CD14-positive monocyte (primary cell): ENCODE measurements at regions not wholly inside any gene's neighbourhood (a gene's known extent, or its start where the extent isn't known, plus 50 kb on each side); places are given as distances from the start of the nearest gene placed in this dataset.

ENCODE experiments used
- DNase-seq, 3 donors: peaks; one replicate each; pipeline ENCODE4 v3.0.0-alpha.2; 2011 to 2022
- H2AFZ ChIP-seq: 2 replicates; pipeline ENCODE4 v1.6.0; 2012; ENCODE audit warnings: mild to moderate bottlenecking, low read depth, low read length, inconsistent platforms; ENCODE audit not compliant: insufficient read depth, poor library complexity, severe bottlenecking
- H3K27ac ChIP-seq, 2 donors: 1 replicate in 1 of 2; 2 replicates in 1 of 2; pipeline ENCODE4 v1.5.1; 2012 to 2013; ENCODE audit warnings: low read length in 2 of 2, control low read depth in 1 of 2, inconsistent platforms in 1 of 2, low read depth in 1 of 2, mild to moderate bottlenecking in 1 of 2
- H3K27me3 ChIP-seq, 2 donors: one replicate each; pipeline versions ENCODE4 v1.6.0 to v1.6.1; 2011 to 2013; ENCODE audit warnings: low read length in 2 of 2; ENCODE audit not compliant: control insufficient read depth in 2 of 2, insufficient read depth in 2 of 2
- H3K36me3 ChIP-seq, 2 donors: replicated peaks in 1 of 2; 1 replicate in 1 of 2; 2 replicates in 1 of 2; pipeline versions ENCODE4 v1.5.1 to v1.6.1; 2012 to 2013; ENCODE audit warnings: low read length in 2 of 2, control low read depth in 1 of 2, inconsistent platforms in 1 of 2, mild to moderate bottlenecking in 1 of 2; ENCODE audit not compliant: insufficient read depth in 2 of 2, control insufficient read depth in 1 of 2
- H3K4me1 ChIP-seq, 2 donors: 1 replicate in 1 of 2; 2 replicates in 1 of 2; pipeline versions ENCODE4 v1.5.1 to v1.6.1; 2012 to 2013; ENCODE audit warnings: low read length in 2 of 2, control low read depth in 1 of 2, inconsistent platforms in 1 of 2, mild to moderate bottlenecking in 1 of 2, moderate library complexity in 1 of 2; ENCODE audit not compliant: insufficient read depth in 2 of 2, control insufficient read depth in 1 of 2
- H3K4me2 ChIP-seq: replicated peaks from 2 replicates; pipeline ENCODE3; 2012; ENCODE audit warnings: low read length, moderate library complexity, mild to moderate bottlenecking; ENCODE audit not compliant: poor library complexity, severe bottlenecking; ENCODE audit errors: extremely low read depth
- H3K4me3 ChIP-seq, 3 experiments: fragments of 200-600 bp in 1 of 3; sonication (generic) in 1 of 3; replicated peaks in 1 of 3; 1 replicate in 2 of 3; 2 replicates in 1 of 3; pipeline ENCODE4 v1.5.1; 2011 to 2013; ENCODE audit warnings: low read length in 3 of 3, mild to moderate bottlenecking in 3 of 3, control low read depth in 2 of 3, low read depth in 2 of 3, inconsistent platforms in 1 of 3, moderate library complexity in 1 of 3
- H3K79me2 ChIP-seq: 2 replicates; pipeline ENCODE4 v1.6.0; 2012; ENCODE audit warnings: mild to moderate bottlenecking, control low read depth, inconsistent platforms, low read length, moderate library complexity; ENCODE audit not compliant: insufficient read depth
- H3K9ac ChIP-seq: 2 replicates; pipeline ENCODE4 v1.6.0; 2017; ENCODE audit warnings: low read length, mild to moderate bottlenecking; ENCODE audit not compliant: insufficient read depth, poor library complexity, severe bottlenecking
- H3K9me3 ChIP-seq, 2 donors: replicated peaks in 1 of 2; 1 replicate in 1 of 2; 2 replicates in 1 of 2; pipeline versions ENCODE4 v1.5.1 to v1.6.1; 2012 to 2013; ENCODE audit warnings: low read length in 2 of 2, control low read depth in 1 of 2; ENCODE audit not compliant: control insufficient read depth in 1 of 2, insufficient read depth in 1 of 2
- H4K20me1 ChIP-seq: 2 replicates; pipeline ENCODE4 v1.6.0; 2012; ENCODE audit warnings: mild to moderate bottlenecking, low read length, control low read depth, moderate library complexity; ENCODE audit not compliant: insufficient read depth
- H3K27ac Mint-ChIP-seq, 7 donors: one replicate each; pipeline ENCODE4 v1.8.0; 2020; ENCODE audit warnings: mild to moderate bottlenecking in 7 of 7, mixed read lengths in 7 of 7, moderate library complexity in 6 of 7, inconsistent platforms in 2 of 7
- H3K27me3 Mint-ChIP-seq, 3 donors: one replicate each; pipeline ENCODE4 v1.8.0; 2021 to 2022; ENCODE audit warnings: low read depth in 3 of 3, mild to moderate bottlenecking in 3 of 3, mixed read lengths in 3 of 3, moderate library complexity in 3 of 3, inconsistent platforms in 1 of 3
- H3K36me3 Mint-ChIP-seq, 2 donors: one replicate each; pipeline ENCODE4 v1.8.0; 2020; ENCODE audit warnings: mixed read lengths in 2 of 2, inconsistent platforms in 1 of 2, mild to moderate bottlenecking in 1 of 2
- H3K4me1 Mint-ChIP-seq: one replicate; pipeline ENCODE4 v1.8.0; 2020; ENCODE audit warnings: mild to moderate bottlenecking, mixed read lengths
- H3K4me3 Mint-ChIP-seq, 2 donors: one replicate each; pipeline ENCODE4 v1.8.0; 2020; ENCODE audit warnings: mild to moderate bottlenecking in 2 of 2, mixed read lengths in 2 of 2, moderate library complexity in 1 of 2
- H3K9me3 Mint-ChIP-seq, 7 donors: one replicate each; pipeline ENCODE4 v1.8.0; 2020 to 2022; ENCODE audit warnings: mixed read lengths in 7 of 7, mild to moderate bottlenecking in 6 of 7, moderate library complexity in 6 of 7, inconsistent platforms in 2 of 7
- WGBS: methylation state at CpG from one replicate; pipeline ENCODE4 v1.1.5; 2013; ENCODE audit warnings: missing lambda C conversion rate; ENCODE audit not compliant: insufficient coverage; 5-methylcytosine and 5-hydroxymethylcytosine counted together
- intact Hi-C, 2 donors: fragments of 100-400 bp; cut with micrococcal nuclease; formaldehyde crosslinking; loops; one replicate each; pipeline versions ENCODE4 v1.15.0 to v1.15.1; 2023
- TF ChIP-seq, protein P1 (sequence below): fragments of 200-600 bp; IDR thresholded peaks from one replicate; pipeline ENCODE4 v1.8.0; 2022; ENCODE audit warnings: antibody characterized with exemption, mild to moderate bottlenecking

DNA sequence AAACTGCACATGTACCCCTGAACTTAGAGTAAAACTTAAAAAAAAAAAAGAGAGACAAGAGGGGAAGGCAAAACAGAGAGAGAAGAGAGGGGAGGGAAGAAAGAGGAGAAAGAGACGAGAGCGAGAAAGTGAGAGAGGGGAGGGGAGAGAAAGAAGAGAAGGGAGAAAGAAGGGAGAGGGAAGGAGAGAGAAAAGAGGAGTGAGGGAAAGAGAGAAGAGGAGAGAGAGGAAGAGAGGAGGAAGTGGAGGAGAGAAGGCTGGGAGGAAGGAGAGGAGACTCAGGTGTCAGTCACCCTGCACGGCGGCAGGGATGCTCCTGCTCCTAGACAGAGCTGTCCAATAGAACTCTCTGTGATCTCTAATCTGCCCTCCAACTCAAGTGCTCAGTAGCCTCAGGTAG is 248.3 kb downstream of the MIAT start:
- no peaks in the 10 kb centered on the region for H3K36me3 ChIP-seq
- no peaks in the 10 kb centered on the region for H3K4me1 ChIP-seq
- no peaks in the 10 kb centered on the region for H3K79me2 ChIP-seq
- H2AFZ ChIP-seq = no peak overlapping the region
- H3K9me3 ChIP-seq = peaks cover 0 to 5% of the 10 kb centered on the region in 2 donors
- no peak overlapping the region for H3K27ac ChIP-seq
- H3K27me3 Mint-ChIP-seq = peaks cover 54 to 57% (median 56%) of the 10 kb centered on the region in 3 donors
- H3K36me3 Mint-ChIP-seq = no peaks in the 10 kb centered on the region
- 70% methylated on average over 2 of the region's 4 CpGs for WGBS
- peak overlapping the region in 1 of 2 donors; percentile 29 for H3K4me3 Mint-ChIP-seq
- peaks cover 5% of the 10 kb centered on the region for H3K4me1 Mint-ChIP-seq
- peaks cover 32 to 52% of the 10 kb centered on the region in 2 donors for H3K27me3 ChIP-seq
- H3K4me3 ChIP-seq = no peak overlapping the region
- TF ChIP-seq, protein P1, sequence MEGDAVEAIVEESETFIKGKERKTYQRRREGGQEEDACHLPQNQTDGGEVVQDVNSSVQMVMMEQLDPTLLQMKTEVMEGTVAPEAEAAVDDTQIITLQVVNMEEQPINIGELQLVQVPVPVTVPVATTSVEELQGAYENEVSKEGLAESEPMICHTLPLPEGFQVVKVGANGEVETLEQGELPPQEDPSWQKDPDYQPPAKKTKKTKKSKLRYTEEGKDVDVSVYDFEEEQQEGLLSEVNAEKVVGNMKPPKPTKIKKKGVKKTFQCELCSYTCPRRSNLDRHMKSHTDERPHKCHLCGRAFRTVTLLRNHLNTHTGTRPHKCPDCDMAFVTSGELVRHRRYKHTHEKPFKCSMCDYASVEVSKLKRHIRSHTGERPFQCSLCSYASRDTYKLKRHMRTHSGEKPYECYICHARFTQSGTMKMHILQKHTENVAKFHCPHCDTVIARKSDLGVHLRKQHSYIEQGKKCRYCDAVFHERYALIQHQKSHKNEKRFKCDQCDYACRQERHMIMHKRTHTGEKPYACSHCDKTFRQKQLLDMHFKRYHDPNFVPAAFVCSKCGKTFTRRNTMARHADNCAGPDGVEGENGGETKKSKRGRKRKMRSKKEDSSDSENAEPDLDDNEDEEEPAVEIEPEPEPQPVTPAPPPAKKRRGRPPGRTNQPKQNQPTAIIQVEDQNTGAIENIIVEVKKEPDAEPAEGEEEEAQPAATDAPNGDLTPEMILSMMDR = no peak
- H3K9me3 Mint-ChIP-seq = peaks cover 0 to 9% (median 3%) of the 10 kb centered on the region in 7 donors
- no peaks in the 10 kb centered on the region for H4K20me1 ChIP-seq
- intact Hi-C loops = no loop called here
- H3K9ac ChIP-seq = no peak overlapping the region
- no peak for DNase-seq
- H3K27ac Mint-ChIP-seq = no peak overlapping the region
- no peak overlapping the region for H3K4me2 ChIP-seq

DNA sequence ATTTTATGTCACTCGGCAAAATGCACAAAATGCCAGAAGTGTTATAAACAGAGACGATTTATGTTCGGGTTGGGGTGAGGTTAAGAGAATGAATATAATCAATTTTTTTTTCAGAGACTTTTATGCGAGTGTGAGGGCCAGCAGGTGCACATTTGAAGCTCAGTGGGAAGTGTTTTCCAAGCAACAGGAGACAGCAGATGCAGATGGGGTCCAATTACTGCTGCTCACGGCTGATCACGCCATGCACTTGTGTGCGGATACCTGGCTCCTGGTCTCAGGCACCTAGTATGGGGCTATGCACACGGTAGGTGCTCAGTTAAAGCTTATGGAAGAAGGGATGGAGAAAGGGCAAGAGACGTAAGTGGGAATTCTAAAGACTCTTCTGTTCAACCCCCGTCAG is 249.1 kb downstream of the MIAT start:
- no peak overlapping the region for H2AFZ ChIP-seq
- no peaks in the 10 kb centered on the region for H3K79me2 ChIP-seq
- H3K9ac ChIP-seq = no peak overlapping the region
- H3K9me3 ChIP-seq = peaks cover 0 to 5% of the 10 kb centered on the region in 2 donors
- no peak overlapping the region for H3K27ac ChIP-seq
- H3K4me2 ChIP-seq = no peak overlapping the region
- Mint-ChIP-seq H3K4me1 (peaks cover 5% of the 10 kb centered on the region), H3K27me3 (peaks cover 52 to 55% (median 54%) of the 10 kb centered on the region in 3 donors), H3K36me3 (no peaks in the 10 kb centered on the region), H3K27ac (no peak overlapping the region), H3K4me3 (no peak overlapping the region), H3K9me3 (peaks cover 0 to 9% (median 3%) of the 10 kb centered on the region in 7 donors)
- H3K4me1 ChIP-seq = no peaks in the 10 kb centered on the region
- 92% methylated on average over 7 of the region's 10 CpGs for WGBS
- H3K4me3 ChIP-seq = no peak overlapping the region
- H4K20me1 ChIP-seq = no peaks in the 10 kb centered on the region
- no peaks in the 10 kb centered on the region for H3K36me3 ChIP-seq
- peaks cover 35 to 47% of the 10 kb centered on the region in 2 donors for H3K27me3 ChIP-seq
- no peak for DNase-seq
- TF ChIP-seq, protein P1 = no peak
- intact Hi-C loops = no loop called here
